Right atrium auricular region (tissue), 2 donors: ENCODE measurements at regions not wholly inside any gene's neighbourhood (a gene's known extent, or its start where the extent isn't known, plus 50 kb on each side); places are given as distances from the start of the nearest gene placed in this dataset.

ENCODE experiments used
- DNase-seq: peaks from one replicate; pipeline ENCODE4 v3.0.0-alpha.2; 2019; ENCODE audit warnings: low spot score
- H3K27ac ChIP-seq, 2 donors: fragments of 200-600 bp; sonication (generic); 1 replicate in 1 of 2; 2 replicates in 1 of 2; pipeline ENCODE4 v1.5.1; 2016 to 2019
- H3K27me3 ChIP-seq, 2 donors: fragments of 200-600 bp; sonication (generic); one replicate each; pipeline versions ENCODE4 v1.5.1 to v1.6.0; 2017 to 2019
- H3K36me3 ChIP-seq: fragments of 200-600 bp; sonication (generic); one replicate; pipeline ENCODE4 v1.5.1; 2016
- H3K4me1 ChIP-seq, 2 donors: fragments of 200-600 bp; sonication (generic); one replicate each; pipeline versions ENCODE4 v1.5.1 to v1.6.0; 2017 to 2019
- H3K4me3 ChIP-seq, 2 donors: fragments of 200-600 bp; sonication (generic); 1 replicate in 1 of 2; 2 replicates in 1 of 2; pipeline ENCODE4 v1.5.1; 2017 to 2019; ENCODE audit warnings: mild to moderate bottlenecking in 1 of 2, moderate library complexity in 1 of 2
- H3K9me3 ChIP-seq, 2 donors: fragments of 200-600 bp; sonication (generic); one replicate each; pipeline ENCODE4 v1.5.1; 2019
- CTCF ChIP-seq, 2 donors: fragments of 200-600 bp; sonication (generic); IDR thresholded peaks; one replicate each; pipeline ENCODE4 v1.5.1; 2019; ENCODE audit warnings: antibody characterized with exemption in 2 of 2

- no peaks in the 10 kb centered on the region for H3K36me3 ChIP-seq
- no peak for DNase-seq
- no peak for TF ChIP-seq CTCF (IDR thresholded peaks at IDR 0.05)
- peaks cover 0 to 2% of the 10 kb centered on the region in 2 donors for H3K9me3 ChIP-seq
- no peaks in the 10 kb centered on the region for H3K4me1 ChIP-seq
- H3K4me3 ChIP-seq = no peak overlapping the region
- no peak overlapping the region for H3K27ac ChIP-seq
- H3K27me3 ChIP-seq = peaks cover 0 to 3% of the 10 kb centered on the region in 2 donors
Measured at GRCh38 chr1:194176212-194176611, 989.8 kb upstream of the B3GALT2 start.

- no peak for DNase-seq
- Histone ChIP-seq H3K27me3 (peaks cover 0 to 3% of the 10 kb centered on the region in 2 donors), H3K4me3 (no peak overlapping the region), H3K36me3 (no peaks in the 10 kb centered on the region), H3K27ac (no peak overlapping the region), H3K9me3 (peaks cover 0 to 9% of the 10 kb centered on the region in 2 donors), H3K4me1 (no peaks in the 10 kb centered on the region)
- no peak for TF ChIP-seq CTCF (IDR thresholded peaks at IDR 0.05)
Measured at GRCh38 chr1:194175251-194175650, 988.8 kb upstream of the B3GALT2 start.

- Histone ChIP-seq H3K4me1 (no peaks in the 10 kb centered on the region), H3K4me3 (no peak overlapping the region), H3K27ac (no peak overlapping the region), H3K27me3 (peaks cover 0 to 3% of the 10 kb centered on the region in 2 donors), H3K36me3 (no peaks in the 10 kb centered on the region), H3K9me3 (peaks cover 0 to 9% of the 10 kb centered on the region in 2 donors)
- no peak for TF ChIP-seq CTCF (IDR thresholded peaks at IDR 0.05)
- no peak for DNase-seq
Measured at GRCh38 chr1:194174528-194174927, 988.1 kb upstream of the B3GALT2 start.

GRCh38 chr1:194171596-194171995 is 985.2 kb upstream of the B3GALT2 start:
- no peak for DNase-seq
- no peaks in the 10 kb centered on the region for H3K4me1 ChIP-seq
- TF ChIP-seq CTCF (IDR thresholded peaks at IDR 0.05) = no peak
- H3K36me3 ChIP-seq = no peaks in the 10 kb centered on the region
- peaks cover 0 to 9% of the 10 kb centered on the region in 2 donors for H3K9me3 ChIP-seq
- H3K27ac ChIP-seq = no peak overlapping the region
- no peaks in the 10 kb centered on the region for H3K27me3 ChIP-seq
- H3K4me3 ChIP-seq = no peak overlapping the region

- Histone ChIP-seq H3K27me3 (no peaks in the 10 kb centered on the region), H3K4me1 (no peaks in the 10 kb centered on the region), H3K27ac (no peak overlapping the region), H3K36me3 (no peaks in the 10 kb centered on the region), H3K4me3 (no peak overlapping the region), H3K9me3 (peaks cover 0 to 9% of the 10 kb centered on the region in 2 donors)
- no peak for DNase-seq
- TF ChIP-seq CTCF (IDR thresholded peaks at IDR 0.05) = no peak
Measured at GRCh38 chr1:194167956-194168640, 981.7 kb upstream of the B3GALT2 start.

- Histone ChIP-seq H3K4me3 (no peak overlapping the region), H3K36me3 (no peaks in the 10 kb centered on the region), H3K27ac (no peak overlapping the region), H3K9me3 (no peaks in the 10 kb centered on the region), H3K27me3 (no peaks in the 10 kb centered on the region), H3K4me1 (no peaks in the 10 kb centered on the region)
- DNase-seq = no peak
- TF ChIP-seq CTCF (IDR thresholded peaks at IDR 0.05) = no peak
Measured at GRCh38 chr1:194164755-194165154, 978.3 kb upstream of the B3GALT2 start.
